Testis (tissue), 2 donors: ENCODE measurements at regions not wholly inside any gene's neighbourhood (a gene's known extent, or its start where the extent isn't known, plus 50 kb on each side); places are given as distances from the start of the nearest gene placed in this dataset.

Experiments used
- DNase-seq: peaks from one replicate; pipeline ENCODE4 v3.0.0-alpha.2; 2019
- H3K27ac ChIP-seq, 2 donors: fragments of 200-600 bp; sonication (generic); one replicate each; pipeline ENCODE4 v1.5.1; 2019
- H3K27me3 ChIP-seq: fragments of 200-600 bp; sonication (generic); one replicate; pipeline ENCODE4 v1.5.1; 2019
- H3K36me3 ChIP-seq: fragments of 200-600 bp; sonication (generic); one replicate; pipeline ENCODE4 v1.5.1; 2017; ENCODE audit warnings: low read depth; ENCODE audit errors: missing control alignments
- H3K4me1 ChIP-seq: fragments of 200-600 bp; sonication (generic); one replicate; pipeline ENCODE4 v1.5.1; 2019
- H3K4me3 ChIP-seq, 2 donors: fragments of 200-600 bp; sonication (generic); one replicate each; pipeline ENCODE4 v1.5.1; 2017 to 2019
- H3K9me3 ChIP-seq: fragments of 200-600 bp; sonication (generic); one replicate; pipeline ENCODE4 v1.5.1; 2017
- POLR2A ChIP-seq: fragments of 450-650 bp; IDR thresholded peaks from one replicate; pipeline ENCODE4 v1.6.1; 2017; ENCODE audit warnings: antibody characterized with exemption, mild to moderate bottlenecking, moderate library complexity
- WGBS, 2 donors: methylation state at CpG; one replicate each; pipeline ENCODE4 v1.1.5; 2018; 5-methylcytosine and 5-hydroxymethylcytosine counted together
- intact Hi-C: fragments of 100-400 bp; cut with DNase I; formaldehyde crosslinking; loops from one replicate; pipeline ENCODE4 v1.15.1; 2023; ENCODE audit warnings: low total_unique reads
- TF ChIP-seq, protein P1 (sequence below), 3 experiments: fragments of 450-650 bp in 2 of 3; fragments of 200-600 bp in 1 of 3; sonication (generic) in 1 of 3; IDR thresholded peaks; one replicate each; pipeline ENCODE4 v1.5.1; 2016 to 2019; ENCODE audit warnings: antibody characterized with exemption in 3 of 3, mild to moderate bottlenecking in 2 of 3, moderate library complexity in 1 of 3

DNA sequence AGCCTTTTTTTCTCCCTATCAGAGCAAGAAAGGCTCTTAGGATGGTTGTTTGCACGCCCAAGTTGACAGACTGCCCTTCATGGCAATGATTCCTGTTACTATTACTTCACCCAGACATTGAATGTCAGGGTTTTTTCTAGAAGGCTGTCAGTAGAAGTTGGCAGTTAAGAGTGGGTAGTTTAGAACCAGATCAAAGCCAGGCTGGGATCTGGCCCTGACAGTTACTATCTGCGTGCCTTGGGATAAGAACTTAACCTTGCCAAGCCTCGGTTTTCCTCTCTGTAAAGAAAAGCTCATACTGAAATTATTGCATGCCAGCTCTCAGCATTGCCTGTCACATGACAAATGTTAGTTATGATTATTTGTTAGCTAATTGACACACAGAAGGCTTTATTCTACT lies 58.7 kb upstream of the PPP2R5A start:
- 76 to 86% methylated on average over 3 of the region's 3 CpGs for WGBS, 2 donors
- no peak for TF ChIP-seq POLR2A
- TF ChIP-seq, protein P1, sequence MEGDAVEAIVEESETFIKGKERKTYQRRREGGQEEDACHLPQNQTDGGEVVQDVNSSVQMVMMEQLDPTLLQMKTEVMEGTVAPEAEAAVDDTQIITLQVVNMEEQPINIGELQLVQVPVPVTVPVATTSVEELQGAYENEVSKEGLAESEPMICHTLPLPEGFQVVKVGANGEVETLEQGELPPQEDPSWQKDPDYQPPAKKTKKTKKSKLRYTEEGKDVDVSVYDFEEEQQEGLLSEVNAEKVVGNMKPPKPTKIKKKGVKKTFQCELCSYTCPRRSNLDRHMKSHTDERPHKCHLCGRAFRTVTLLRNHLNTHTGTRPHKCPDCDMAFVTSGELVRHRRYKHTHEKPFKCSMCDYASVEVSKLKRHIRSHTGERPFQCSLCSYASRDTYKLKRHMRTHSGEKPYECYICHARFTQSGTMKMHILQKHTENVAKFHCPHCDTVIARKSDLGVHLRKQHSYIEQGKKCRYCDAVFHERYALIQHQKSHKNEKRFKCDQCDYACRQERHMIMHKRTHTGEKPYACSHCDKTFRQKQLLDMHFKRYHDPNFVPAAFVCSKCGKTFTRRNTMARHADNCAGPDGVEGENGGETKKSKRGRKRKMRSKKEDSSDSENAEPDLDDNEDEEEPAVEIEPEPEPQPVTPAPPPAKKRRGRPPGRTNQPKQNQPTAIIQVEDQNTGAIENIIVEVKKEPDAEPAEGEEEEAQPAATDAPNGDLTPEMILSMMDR (IDR thresholded peaks at IDR 0.05), result no peak
- H3K36me3 ChIP-seq, result no peaks in the 10 kb centered on the region
- intact Hi-C loops, result no loop called here
- H3K27me3 ChIP-seq, result no peaks in the 10 kb centered on the region
- no peak for DNase-seq
- H3K9me3 ChIP-seq, result no peaks in the 10 kb centered on the region
- no peak overlapping the region for H3K27ac ChIP-seq
- H3K4me3 ChIP-seq, result no peak overlapping the region
- no peaks in the 10 kb centered on the region for H3K4me1 ChIP-seq

DNA sequence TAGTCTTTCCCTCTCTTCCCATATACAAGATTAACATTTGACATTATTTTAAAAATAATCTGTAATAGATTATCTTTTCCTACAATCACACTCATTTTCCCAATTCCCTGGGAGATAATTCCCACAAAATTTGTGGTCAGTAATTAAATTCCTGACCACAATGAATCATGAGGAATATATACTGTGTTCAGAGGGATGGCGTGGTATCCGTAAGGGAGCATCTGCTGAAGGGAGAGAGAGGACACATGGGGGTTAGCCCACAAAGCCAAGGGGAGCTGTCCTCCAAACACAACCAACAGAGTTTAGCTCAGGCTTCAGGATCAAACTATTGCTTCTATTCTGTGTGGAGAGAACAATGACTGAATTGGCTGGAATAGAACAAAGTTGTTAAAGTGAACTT lies 57.1 kb upstream of the PPP2R5A start:
- Histone ChIP-seq H3K4me1 (no peaks in the 10 kb centered on the region), H3K9me3 (no peaks in the 10 kb centered on the region), H3K4me3 (no peak overlapping the region), H3K27me3 (no peaks in the 10 kb centered on the region), H3K27ac (no peak overlapping the region), H3K36me3 (no peaks in the 10 kb centered on the region)
- intact Hi-C loops, result no loop called here
- TF ChIP-seq, protein P1 (IDR thresholded peaks at IDR 0.05), result no peak
- TF ChIP-seq POLR2A, result no peak
- DNase-seq, result no peak
- WGBS, 2 donors, result 97 to 100% methylated on average over 2 of the region's 2 CpGs

DNA sequence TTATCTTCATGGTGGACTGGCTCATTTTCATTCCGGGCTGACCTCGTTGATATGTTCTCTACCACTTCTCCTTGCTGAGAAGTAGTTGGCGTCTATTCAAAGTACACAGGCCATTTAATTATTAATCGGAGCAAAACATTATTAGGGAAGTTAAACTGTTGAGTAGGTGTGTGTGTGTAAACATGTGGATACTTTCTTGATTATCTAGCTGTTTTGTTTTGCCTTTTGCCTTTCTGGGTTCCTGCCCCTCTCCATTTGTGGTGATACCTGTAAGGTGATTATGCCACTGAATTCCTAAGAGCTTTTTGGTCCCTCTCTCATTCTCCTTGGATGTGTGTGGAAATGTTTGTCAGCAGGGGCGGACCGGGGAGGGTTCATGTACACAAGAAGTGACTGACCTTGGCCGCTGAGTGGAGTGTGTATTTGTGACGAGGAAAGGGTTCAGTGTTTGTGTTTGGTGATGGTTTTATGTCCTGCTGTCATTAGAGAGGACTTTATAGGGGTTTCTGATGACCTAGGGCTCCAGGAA lies 56.6 kb upstream of the PPP2R5A start:
- no peak for DNase-seq
- 53 to 64% methylated on average over 8 of the region's 8 CpGs for WGBS, 2 donors

DNA sequence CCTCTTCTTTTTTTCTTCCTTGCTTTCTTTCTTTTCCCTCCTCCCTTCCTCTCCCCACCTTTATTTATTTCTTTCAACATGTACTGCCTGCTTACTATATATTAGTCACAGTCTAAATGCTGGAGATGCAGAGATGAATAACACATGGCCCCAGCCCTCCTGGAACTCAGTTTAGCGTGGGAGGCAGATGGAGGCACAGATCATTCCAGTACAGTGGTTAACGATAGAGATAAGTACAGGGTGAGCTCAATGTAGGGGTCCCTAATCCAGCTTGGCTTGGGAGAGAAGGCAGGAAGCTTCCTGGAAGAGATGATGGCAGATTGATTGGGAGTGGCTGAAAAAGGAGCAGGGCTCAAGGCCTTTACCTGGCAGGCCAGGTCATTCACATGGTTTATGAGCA lies 55.6 kb upstream of the PPP2R5A start:
- Histone ChIP-seq H3K9me3 (no peaks in the 10 kb centered on the region), H3K27me3 (no peaks in the 10 kb centered on the region), H3K4me3 (no peak overlapping the region), H3K4me1 (no peaks in the 10 kb centered on the region), H3K27ac (no peak overlapping the region), H3K36me3 (no peaks in the 10 kb centered on the region)
- TF ChIP-seq, protein P1 (IDR thresholded peaks at IDR 0.05), result no peak
- TF ChIP-seq POLR2A, result no peak
- intact Hi-C loops, result no loop called here
- WGBS, 2 donors, result 55 to 62% methylated on average over 2 of the region's 2 CpGs
- no peak for DNase-seq

More for the DNA sequence above, 56.6 kb upstream of the PPP2R5A start:
- no peak overlapping the region for H3K27ac ChIP-seq
- intact Hi-C loops, result no loop called here
- H3K36me3 ChIP-seq, result no peaks in the 10 kb centered on the region
- TF ChIP-seq, protein P1 (IDR thresholded peaks at IDR 0.05), result no peak
- TF ChIP-seq POLR2A, result no peak
- no peaks in the 10 kb centered on the region for H3K9me3 ChIP-seq
- H3K27me3 ChIP-seq, result no peaks in the 10 kb centered on the region
- H3K4me1 ChIP-seq, result no peaks in the 10 kb centered on the region
- no peak overlapping the region for H3K4me3 ChIP-seq

DNA sequence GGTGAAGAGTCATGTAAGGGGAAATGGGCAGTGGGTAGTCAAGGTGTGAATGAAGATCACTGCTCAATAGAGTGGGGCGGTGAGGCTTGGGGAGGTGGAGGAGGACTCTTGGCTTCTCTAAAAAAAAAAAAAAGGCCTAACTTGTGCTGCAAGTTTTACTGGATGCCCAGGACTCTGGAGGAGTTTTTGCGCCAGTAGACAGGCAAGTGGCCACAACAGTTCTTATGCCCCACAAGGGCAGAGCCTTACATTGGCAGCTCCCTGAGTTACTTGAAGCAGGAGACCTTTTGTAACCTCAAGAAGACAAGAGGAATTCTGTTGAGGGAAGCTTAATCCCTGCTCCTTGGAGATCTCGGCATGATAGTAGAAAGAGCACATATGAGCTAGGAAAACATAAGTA lies 54.9 kb upstream of the PPP2R5A start:
- no peak for DNase-seq
- H3K27ac ChIP-seq, result no peak overlapping the region
- intact Hi-C loops, result no loop called here
- TF ChIP-seq POLR2A, result no peak
- TF ChIP-seq, protein P1 (IDR thresholded peaks at IDR 0.05), result no peak
- H3K27me3 ChIP-seq, result no peaks in the 10 kb centered on the region
- WGBS, 2 donors, result 84 to 96% methylated on average over 3 of the region's 3 CpGs
- H3K4me1 ChIP-seq, result no peaks in the 10 kb centered on the region
- no peak overlapping the region for H3K4me3 ChIP-seq
- no peaks in the 10 kb centered on the region for H3K36me3 ChIP-seq
- H3K9me3 ChIP-seq, result no peaks in the 10 kb centered on the region
